ENCODE measurements at regions not wholly inside any gene's neighbourhood (a gene's known extent, or its start where the extent isn't known, plus 50 kb on each side); places are given as distances from the start of the nearest gene placed in this dataset.

DNA sequence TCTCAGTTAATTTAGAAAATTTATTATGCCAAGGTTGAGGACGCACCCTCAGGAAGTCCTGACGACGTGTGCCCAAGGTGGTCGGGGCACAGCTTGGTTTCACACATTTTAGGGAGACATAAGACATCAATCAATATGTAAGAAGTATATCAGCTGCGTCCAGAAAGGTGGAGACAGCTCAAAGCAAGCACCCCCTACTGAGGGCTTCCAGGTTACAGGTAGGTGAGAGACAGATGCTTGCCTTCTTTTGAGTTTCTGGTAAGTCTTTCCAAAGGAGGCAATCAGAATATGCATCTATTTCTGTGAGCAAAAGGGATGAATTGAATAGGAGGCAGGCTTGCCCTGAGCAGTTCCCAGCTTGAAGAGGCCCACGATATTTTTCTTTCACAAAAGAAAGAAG, 614.3 kb downstream of the XPNPEP1 start:
- TF ChIP-seq, protein P1, sequence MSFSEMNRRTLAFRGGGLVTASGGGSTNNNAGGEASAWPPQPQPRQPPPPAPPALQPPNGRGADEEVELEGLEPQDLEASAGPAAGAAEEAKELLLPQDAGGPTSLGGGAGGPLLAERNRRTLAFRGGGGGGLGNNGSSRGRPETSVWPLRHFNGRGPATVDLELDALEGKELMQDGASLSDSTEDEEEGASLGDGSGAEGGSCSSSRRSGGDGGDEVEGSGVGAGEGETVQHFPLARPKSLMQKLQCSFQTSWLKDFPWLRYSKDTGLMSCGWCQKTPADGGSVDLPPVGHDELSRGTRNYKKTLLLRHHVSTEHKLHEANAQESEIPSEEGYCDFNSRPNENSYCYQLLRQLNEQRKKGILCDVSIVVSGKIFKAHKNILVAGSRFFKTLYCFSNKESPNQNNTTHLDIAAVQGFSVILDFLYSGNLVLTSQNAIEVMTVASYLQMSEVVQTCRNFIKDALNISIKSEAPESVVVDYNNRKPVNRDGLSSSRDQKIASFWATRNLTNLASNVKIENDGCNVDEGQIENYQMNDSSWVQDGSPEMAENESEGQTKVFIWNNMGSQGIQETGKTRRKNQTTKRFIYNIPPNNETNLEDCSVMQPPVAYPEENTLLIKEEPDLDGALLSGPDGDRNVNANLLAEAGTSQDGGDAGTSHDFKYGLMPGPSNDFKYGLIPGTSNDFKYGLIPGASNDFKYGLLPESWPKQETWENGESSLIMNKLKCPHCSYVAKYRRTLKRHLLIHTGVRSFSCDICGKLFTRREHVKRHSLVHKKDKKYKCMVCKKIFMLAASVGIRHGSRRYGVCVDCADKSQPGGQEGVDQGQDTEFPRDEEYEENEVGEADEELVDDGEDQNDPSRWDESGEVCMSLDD (tag by site-specific recombination; IDR thresholded peaks at IDR 0.05): no peak
- TF ChIP-seq, protein P2, sequence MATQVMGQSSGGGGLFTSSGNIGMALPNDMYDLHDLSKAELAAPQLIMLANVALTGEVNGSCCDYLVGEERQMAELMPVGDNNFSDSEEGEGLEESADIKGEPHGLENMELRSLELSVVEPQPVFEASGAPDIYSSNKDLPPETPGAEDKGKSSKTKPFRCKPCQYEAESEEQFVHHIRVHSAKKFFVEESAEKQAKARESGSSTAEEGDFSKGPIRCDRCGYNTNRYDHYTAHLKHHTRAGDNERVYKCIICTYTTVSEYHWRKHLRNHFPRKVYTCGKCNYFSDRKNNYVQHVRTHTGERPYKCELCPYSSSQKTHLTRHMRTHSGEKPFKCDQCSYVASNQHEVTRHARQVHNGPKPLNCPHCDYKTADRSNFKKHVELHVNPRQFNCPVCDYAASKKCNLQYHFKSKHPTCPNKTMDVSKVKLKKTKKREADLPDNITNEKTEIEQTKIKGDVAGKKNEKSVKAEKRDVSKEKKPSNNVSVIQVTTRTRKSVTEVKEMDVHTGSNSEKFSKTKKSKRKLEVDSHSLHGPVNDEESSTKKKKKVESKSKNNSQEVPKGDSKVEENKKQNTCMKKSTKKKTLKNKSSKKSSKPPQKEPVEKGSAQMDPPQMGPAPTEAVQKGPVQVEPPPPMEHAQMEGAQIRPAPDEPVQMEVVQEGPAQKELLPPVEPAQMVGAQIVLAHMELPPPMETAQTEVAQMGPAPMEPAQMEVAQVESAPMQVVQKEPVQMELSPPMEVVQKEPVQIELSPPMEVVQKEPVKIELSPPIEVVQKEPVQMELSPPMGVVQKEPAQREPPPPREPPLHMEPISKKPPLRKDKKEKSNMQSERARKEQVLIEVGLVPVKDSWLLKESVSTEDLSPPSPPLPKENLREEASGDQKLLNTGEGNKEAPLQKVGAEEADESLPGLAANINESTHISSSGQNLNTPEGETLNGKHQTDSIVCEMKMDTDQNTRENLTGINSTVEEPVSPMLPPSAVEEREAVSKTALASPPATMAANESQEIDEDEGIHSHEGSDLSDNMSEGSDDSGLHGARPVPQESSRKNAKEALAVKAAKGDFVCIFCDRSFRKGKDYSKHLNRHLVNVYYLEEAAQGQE (tag by site-specific recombination; IDR thresholded peaks at IDR 0.05): no peak
- TF ChIP-seq SP3 (tag by site-specific recombination; IDR thresholded peaks at IDR 0.05) (no peak), ZNF138 (tag by site-specific recombination; IDR thresholded peaks at IDR 0.05; ENCODE audit: borderline replicate concordance) (no peak), KLF10 (tag by site-specific recombination; IDR thresholded peaks at IDR 0.05) (no peak), ZNF175 (tag by site-specific recombination; IDR thresholded peaks at IDR 0.05) (no peak)
- TF ChIP-seq, protein P3, sequence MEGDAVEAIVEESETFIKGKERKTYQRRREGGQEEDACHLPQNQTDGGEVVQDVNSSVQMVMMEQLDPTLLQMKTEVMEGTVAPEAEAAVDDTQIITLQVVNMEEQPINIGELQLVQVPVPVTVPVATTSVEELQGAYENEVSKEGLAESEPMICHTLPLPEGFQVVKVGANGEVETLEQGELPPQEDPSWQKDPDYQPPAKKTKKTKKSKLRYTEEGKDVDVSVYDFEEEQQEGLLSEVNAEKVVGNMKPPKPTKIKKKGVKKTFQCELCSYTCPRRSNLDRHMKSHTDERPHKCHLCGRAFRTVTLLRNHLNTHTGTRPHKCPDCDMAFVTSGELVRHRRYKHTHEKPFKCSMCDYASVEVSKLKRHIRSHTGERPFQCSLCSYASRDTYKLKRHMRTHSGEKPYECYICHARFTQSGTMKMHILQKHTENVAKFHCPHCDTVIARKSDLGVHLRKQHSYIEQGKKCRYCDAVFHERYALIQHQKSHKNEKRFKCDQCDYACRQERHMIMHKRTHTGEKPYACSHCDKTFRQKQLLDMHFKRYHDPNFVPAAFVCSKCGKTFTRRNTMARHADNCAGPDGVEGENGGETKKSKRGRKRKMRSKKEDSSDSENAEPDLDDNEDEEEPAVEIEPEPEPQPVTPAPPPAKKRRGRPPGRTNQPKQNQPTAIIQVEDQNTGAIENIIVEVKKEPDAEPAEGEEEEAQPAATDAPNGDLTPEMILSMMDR (tag by site-specific recombination; IDR thresholded peaks at IDR 0.05): no peak
